ENCODE measurements at regions not wholly inside any gene's neighbourhood (a gene's known extent, or its start where the extent isn't known, plus 50 kb on each side); places are given as distances from the start of the nearest gene placed in this dataset.

- WGBS, 3 donors = 94 to 96% (median 95%) methylated on average over 4 of the region's 4 CpGs
- Histone ChIP-seq H3K4me1 (ENCODE audit: insufficient read depth) (no peaks in the 10 kb centered on the region), H3K27me3 (no peaks in the 10 kb centered on the region), H3K9me3 (no peaks in the 10 kb centered on the region), H3K27ac (no peak overlapping the region), H3K4me3 (no peak overlapping the region), H3K36me3 (no peaks in the 10 kb centered on the region)
- no peak for DNase-seq
- TF ChIP-seq CTCF (IDR thresholded peaks at IDR 0.05) = no peak
- no peak for TF ChIP-seq POLR2A (IDR thresholded peaks at IDR 0.05)
- intact Hi-C loops (cut with DNase I) = no loop called here
Observed at GRCh38 chr7:114783508-114783907, 138.4 kb upstream of the MDFIC start.

GRCh38 chr7:114784177-114784576, 137.7 kb upstream of the MDFIC start:
- Histone ChIP-seq H3K27ac (no peak overlapping the region), H3K27me3 (no peaks in the 10 kb centered on the region), H3K36me3 (no peaks in the 10 kb centered on the region), H3K9me3 (no peaks in the 10 kb centered on the region), H3K4me1 (ENCODE audit: insufficient read depth) (no peaks in the 10 kb centered on the region), H3K4me3 (no peak overlapping the region)
- no peak for TF ChIP-seq CTCF (IDR thresholded peaks at IDR 0.05)
- no peak for TF ChIP-seq POLR2A (IDR thresholded peaks at IDR 0.05)
- no peak for TF ChIP-seq EP300 (IDR thresholded peaks at IDR 0.05)
- WGBS, 3 donors = 76 to 81% (median 76%) methylated on average over 4 of the region's 4 CpGs
- no peak for DNase-seq
- intact Hi-C loops (cut with DNase I) = no loop called here

GRCh38 chr7:114784746-114785145, 137.1 kb upstream of the MDFIC start:
- H3K36me3 ChIP-seq = no peaks in the 10 kb centered on the region
- no peaks in the 10 kb centered on the region for H3K9me3 ChIP-seq
- H3K27ac ChIP-seq = no peak overlapping the region
- intact Hi-C loops (cut with DNase I) = no loop called here
- H3K4me3 ChIP-seq = no peak overlapping the region
- H3K27me3 ChIP-seq = no peaks in the 10 kb centered on the region
- H3K4me1 ChIP-seq (ENCODE audit: insufficient read depth) = no peaks in the 10 kb centered on the region
- WGBS, 3 donors = 34 to 55% (median 42%) methylated on average over 1 of the region's 1 CpG
- DNase-seq = no peak
- TF ChIP-seq CTCF (IDR thresholded peaks at IDR 0.05) (no peak), POLR2A (IDR thresholded peaks at IDR 0.05) (no peak), EP300 (IDR thresholded peaks at IDR 0.05) (no peak)

- Histone ChIP-seq H3K4me1 (ENCODE audit: insufficient read depth) (no peaks in the 10 kb centered on the region), H3K36me3 (no peaks in the 10 kb centered on the region), H3K4me3 (no peak overlapping the region), H3K27ac (no peak overlapping the region), H3K9me3 (no peaks in the 10 kb centered on the region), H3K27me3 (no peaks in the 10 kb centered on the region)
- intact Hi-C loops (cut with DNase I) = no loop called here
- TF ChIP-seq CTCF (IDR thresholded peaks at IDR 0.05) = no peak
- TF ChIP-seq EP300 (IDR thresholded peaks at IDR 0.05) = no peak
- TF ChIP-seq POLR2A (IDR thresholded peaks at IDR 0.05) = no peak
- WGBS, 3 donors = 26 to 32% (median 29%) methylated on average over 3 of the region's 3 CpGs
- no peak for DNase-seq
Observed at GRCh38 chr7:114785496-114785895, 136.4 kb upstream of the MDFIC start.

GRCh38 chr7:114786455-114786854, 135.4 kb upstream of the MDFIC start:
- no peaks in the 10 kb centered on the region for H3K9me3 ChIP-seq
- H3K36me3 ChIP-seq = no peaks in the 10 kb centered on the region
- WGBS, 3 donors = 80 to 83% (median 81%) methylated on average over 7 of the region's 7 CpGs
- TF ChIP-seq CTCF (IDR thresholded peaks at IDR 0.05) (no peak), POLR2A (IDR thresholded peaks at IDR 0.05) (no peak), EP300 (IDR thresholded peaks at IDR 0.05) (no peak)
- no peak overlapping the region for H3K4me3 ChIP-seq
- H3K27ac ChIP-seq = no peak overlapping the region
- no peaks in the 10 kb centered on the region for H3K4me1 ChIP-seq (ENCODE audit: insufficient read depth)
- H3K27me3 ChIP-seq = no peaks in the 10 kb centered on the region
- DNase-seq = no peak
- intact Hi-C loops (cut with DNase I) = no loop called here
